ENCODE measurements at regions not wholly inside any gene's neighbourhood (a gene's known extent, or its start where the extent isn't known, plus 50 kb on each side); places are given as distances from the start of the nearest gene placed in this dataset.

GRCh38 chr1:56317722-56318121 lies 261.6 kb downstream of the PLPP3 start:
- Histone ChIP-seq H3K9me3 (ENCODE audit: control insufficient read depth, insufficient read depth, low read length) (no peaks in the 10 kb centered on the region; the same call in 1 of the 2 replicates), H3K36me3 (ENCODE audit: control insufficient read depth, insufficient read depth, low read length) (no peaks in the 10 kb centered on the region), H3K4me3 (ENCODE audit: low read length) (no peak overlapping the region), H3K4me1 (ENCODE audit: control insufficient read depth, insufficient read depth, low read length) (no peaks in the 10 kb centered on the region), H3K27me3 (ENCODE audit: control insufficient read depth, insufficient read depth, low read length) (no peaks in the 10 kb centered on the region), H3K27ac (ENCODE audit: low read length) (no peak overlapping the region)
- DNase-seq (ENCODE audit: low read depth, low spot score): no peak
- no CpG with 5 or more reads among the region's 8 CpGs for WGBS (ENCODE audit: insufficient coverage, insufficient read length)

- no CpG with 5 or more reads among the region's 3 CpGs for WGBS (ENCODE audit: insufficient coverage, insufficient read length)
- Histone ChIP-seq H3K27ac (ENCODE audit: low read length) (no peak overlapping the region), H3K27me3 (ENCODE audit: control insufficient read depth, insufficient read depth, low read length) (no peaks in the 10 kb centered on the region), H3K4me3 (ENCODE audit: low read length) (no peak overlapping the region), H3K9me3 (ENCODE audit: control insufficient read depth, insufficient read depth, low read length) (no peaks in the 10 kb centered on the region; the same call in 1 of the 2 replicates), H3K4me1 (ENCODE audit: control insufficient read depth, insufficient read depth, low read length) (no peaks in the 10 kb centered on the region), H3K36me3 (ENCODE audit: control insufficient read depth, insufficient read depth, low read length) (no peaks in the 10 kb centered on the region)
- no peak for DNase-seq (ENCODE audit: low read depth, low spot score)
Measured at GRCh38 chr1:56315293-56315942, 263.9 kb downstream of the PLPP3 start.

GRCh38 chr1:56313560-56313959 lies 265.8 kb downstream of the PLPP3 start:
- Histone ChIP-seq H3K27ac (ENCODE audit: low read length) (no peak overlapping the region), H3K4me1 (ENCODE audit: control insufficient read depth, insufficient read depth, low read length) (no peaks in the 10 kb centered on the region), H3K36me3 (ENCODE audit: control insufficient read depth, insufficient read depth, low read length) (no peaks in the 10 kb centered on the region), H3K4me3 (ENCODE audit: low read length) (no peak overlapping the region), H3K9me3 (ENCODE audit: control insufficient read depth, insufficient read depth, low read length) (no peaks in the 10 kb centered on the region; the same call in 1 of the 2 replicates), H3K27me3 (ENCODE audit: control insufficient read depth, insufficient read depth, low read length) (no peaks in the 10 kb centered on the region)
- no peak for DNase-seq (ENCODE audit: low read depth, low spot score)
- WGBS (ENCODE audit: insufficient coverage, insufficient read length): no CpG with 5 or more reads among the region's 2 CpGs

GRCh38 chr1:56311766-56312165 lies 267.6 kb downstream of the PLPP3 start:
- no peak for DNase-seq (ENCODE audit: low read depth, low spot score)
- no peaks in the 10 kb centered on the region for H3K9me3 ChIP-seq (ENCODE audit: control insufficient read depth, insufficient read depth, low read length)
- H3K36me3 ChIP-seq (ENCODE audit: control insufficient read depth, insufficient read depth, low read length): no peaks in the 10 kb centered on the region
- H3K4me1 ChIP-seq (ENCODE audit: control insufficient read depth, insufficient read depth, low read length): no peaks in the 10 kb centered on the region
- no peak overlapping the region for H3K27ac ChIP-seq (ENCODE audit: low read length)
- no peaks in the 10 kb centered on the region for H3K27me3 ChIP-seq (ENCODE audit: control insufficient read depth, insufficient read depth, low read length)
- WGBS (ENCODE audit: insufficient coverage, insufficient read length): no CpG with 5 or more reads among the region's 2 CpGs
- no peak overlapping the region for H3K4me3 ChIP-seq (ENCODE audit: low read length)

- no CpG with 5 or more reads among the region's 3 CpGs for WGBS (ENCODE audit: insufficient coverage, insufficient read length)
- H3K4me1 ChIP-seq (ENCODE audit: control insufficient read depth, insufficient read depth, low read length): no peaks in the 10 kb centered on the region
- no peaks in the 10 kb centered on the region for H3K36me3 ChIP-seq (ENCODE audit: control insufficient read depth, insufficient read depth, low read length)
- DNase-seq (ENCODE audit: low read depth, low spot score): no peak
- no peaks in the 10 kb centered on the region for H3K9me3 ChIP-seq (ENCODE audit: control insufficient read depth, insufficient read depth, low read length)
- H3K27me3 ChIP-seq (ENCODE audit: control insufficient read depth, insufficient read depth, low read length): no peaks in the 10 kb centered on the region
- no peak overlapping the region for H3K4me3 ChIP-seq (ENCODE audit: low read length)
- H3K27ac ChIP-seq (ENCODE audit: low read length): no peak overlapping the region
Measured at GRCh38 chr1:56310945-56311344, 268.4 kb downstream of the PLPP3 start.

GRCh38 chr1:56309065-56309464 lies 270.3 kb downstream of the PLPP3 start:
- no peaks in the 10 kb centered on the region for H3K36me3 ChIP-seq (ENCODE audit: control insufficient read depth, insufficient read depth, low read length)
- no peaks in the 10 kb centered on the region for H3K9me3 ChIP-seq (ENCODE audit: control insufficient read depth, insufficient read depth, low read length)
- H3K4me1 ChIP-seq (ENCODE audit: control insufficient read depth, insufficient read depth, low read length): no peaks in the 10 kb centered on the region
- no peak overlapping the region for H3K4me3 ChIP-seq (ENCODE audit: low read length)
- no peak overlapping the region for H3K27ac ChIP-seq (ENCODE audit: low read length)
- no CpG with 5 or more reads among the region's 1 CpG for WGBS (ENCODE audit: insufficient coverage, insufficient read length)
- no peak for DNase-seq (ENCODE audit: low read depth, low spot score)
- no peaks in the 10 kb centered on the region for H3K27me3 ChIP-seq (ENCODE audit: control insufficient read depth, insufficient read depth, low read length)

GRCh38 chr1:56304975-56305374 lies 274.4 kb downstream of the PLPP3 start:
- Histone ChIP-seq H3K27me3 (ENCODE audit: control insufficient read depth, insufficient read depth, low read length) (no peaks in the 10 kb centered on the region), H3K9me3 (ENCODE audit: control insufficient read depth, insufficient read depth, low read length) (no peaks in the 10 kb centered on the region), H3K27ac (ENCODE audit: low read length) (no peak overlapping the region), H3K36me3 (ENCODE audit: control insufficient read depth, insufficient read depth, low read length) (no peaks in the 10 kb centered on the region), H3K4me3 (ENCODE audit: low read length) (no peak overlapping the region), H3K4me1 (ENCODE audit: control insufficient read depth, insufficient read depth, low read length) (no peaks in the 10 kb centered on the region)
- DNase-seq (ENCODE audit: low read depth, low spot score): no peak
- no CpG with 5 or more reads among the region's 4 CpGs for WGBS (ENCODE audit: insufficient coverage, insufficient read length)

GRCh38 chr1:56303805-56304204 lies 275.6 kb downstream of the PLPP3 start:
- no peak for DNase-seq (ENCODE audit: low read depth, low spot score)
- Histone ChIP-seq H3K27ac (ENCODE audit: low read length) (no peak overlapping the region), H3K4me3 (ENCODE audit: low read length) (no peak overlapping the region), H3K27me3 (ENCODE audit: control insufficient read depth, insufficient read depth, low read length) (no peaks in the 10 kb centered on the region), H3K4me1 (ENCODE audit: control insufficient read depth, insufficient read depth, low read length) (no peaks in the 10 kb centered on the region), H3K9me3 (ENCODE audit: control insufficient read depth, insufficient read depth, low read length) (no peaks in the 10 kb centered on the region), H3K36me3 (ENCODE audit: control insufficient read depth, insufficient read depth, low read length) (no peaks in the 10 kb centered on the region)
- WGBS (ENCODE audit: insufficient coverage, insufficient read length): no CpG with 5 or more reads among the region's 1 CpG

GRCh38 chr1:56302878-56303277 lies 276.5 kb downstream of the PLPP3 start:
- no peak for DNase-seq (ENCODE audit: low read depth, low spot score)
- H3K27me3 ChIP-seq (ENCODE audit: control insufficient read depth, insufficient read depth, low read length): no peaks in the 10 kb centered on the region
- H3K27ac ChIP-seq (ENCODE audit: low read length): no peak overlapping the region
- no peaks in the 10 kb centered on the region for H3K4me1 ChIP-seq (ENCODE audit: control insufficient read depth, insufficient read depth, low read length)
- H3K36me3 ChIP-seq (ENCODE audit: control insufficient read depth, insufficient read depth, low read length): no peaks in the 10 kb centered on the region
- H3K9me3 ChIP-seq (ENCODE audit: control insufficient read depth, insufficient read depth, low read length): no peaks in the 10 kb centered on the region
- WGBS (ENCODE audit: insufficient coverage, insufficient read length): no CpG with 5 or more reads among the region's 2 CpGs
- H3K4me3 ChIP-seq (ENCODE audit: low read length): no peak overlapping the region

- H3K9me3 ChIP-seq (ENCODE audit: control insufficient read depth, insufficient read depth, low read length): no peaks in the 10 kb centered on the region
- H3K4me1 ChIP-seq (ENCODE audit: control insufficient read depth, insufficient read depth, low read length): no peaks in the 10 kb centered on the region
- H3K4me3 ChIP-seq (ENCODE audit: low read length): no peak overlapping the region
- H3K27me3 ChIP-seq (ENCODE audit: control insufficient read depth, insufficient read depth, low read length): no peaks in the 10 kb centered on the region
- no CpG with 5 or more reads among the region's 5 CpGs for WGBS (ENCODE audit: insufficient coverage, insufficient read length)
- H3K36me3 ChIP-seq (ENCODE audit: control insufficient read depth, insufficient read depth, low read length): no peaks in the 10 kb centered on the region
- H3K27ac ChIP-seq (ENCODE audit: low read length): no peak overlapping the region
- DNase-seq (ENCODE audit: low read depth, low spot score): no peak
Measured at GRCh38 chr1:56301791-56302190, 277.6 kb downstream of the PLPP3 start.

- DNase-seq (ENCODE audit: low read depth, low spot score): no peak
- H3K27me3 ChIP-seq (ENCODE audit: control insufficient read depth, insufficient read depth, low read length): no peaks in the 10 kb centered on the region
- no peaks in the 10 kb centered on the region for H3K9me3 ChIP-seq (ENCODE audit: control insufficient read depth, insufficient read depth, low read length)
- no peaks in the 10 kb centered on the region for H3K36me3 ChIP-seq (ENCODE audit: control insufficient read depth, insufficient read depth, low read length)
- H3K27ac ChIP-seq (ENCODE audit: low read length): no peak overlapping the region
- no CpG with 5 or more reads among the region's 1 CpG for WGBS (ENCODE audit: insufficient coverage, insufficient read length)
- H3K4me1 ChIP-seq (ENCODE audit: control insufficient read depth, insufficient read depth, low read length): no peaks in the 10 kb centered on the region
- H3K4me3 ChIP-seq (ENCODE audit: low read length): no peak overlapping the region
Measured at GRCh38 chr1:56300836-56301235, 278.5 kb downstream of the PLPP3 start.
